ENCODE measurements at regions not wholly inside any gene's neighbourhood (a gene's known extent, or its start where the extent isn't known, plus 50 kb on each side); places are given as distances from the start of the nearest gene placed in this dataset.
A peak's percentile ranks its signal among the peaks of the same experiment; 100 is the strongest.
"Not testable (repeated sequence)": the region's sequence is repeated elsewhere in the genome, so short reads cannot be mapped to it uniquely, and the experiment has no call there.

GRCh38 chr15:62324382-62324781, 159.3 kb upstream of the C2CD4B start:
- DNase-seq, result no peak

GRCh38 chr15:62325597-62325996, 160.5 kb upstream of the C2CD4B start:
- no peak for DNase-seq

DNA sequence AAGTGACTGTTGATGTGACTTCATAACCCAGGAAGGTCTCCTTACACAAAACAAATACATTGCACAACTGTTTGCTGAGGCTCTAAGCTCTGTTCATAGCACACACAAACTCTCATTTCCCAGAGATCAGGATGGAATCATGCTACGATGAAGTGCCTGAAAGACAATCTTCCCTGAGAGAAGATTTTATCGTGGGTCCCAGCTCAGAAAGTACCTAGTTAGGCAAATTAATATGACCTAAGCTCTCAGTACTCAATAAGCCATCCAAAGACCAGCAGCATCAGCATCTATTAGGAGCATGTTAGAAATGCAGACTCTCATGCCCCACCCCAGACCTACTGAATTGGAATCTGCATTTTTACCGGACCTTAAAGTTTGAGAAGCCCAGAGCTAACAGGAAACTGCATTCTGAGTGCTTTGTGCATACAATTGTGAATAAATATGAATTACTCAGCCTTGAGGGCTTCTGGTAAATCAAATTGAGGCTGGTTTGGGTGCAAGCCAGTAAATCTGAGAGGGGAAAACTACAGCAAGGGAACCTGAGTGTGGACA, 161.5 kb upstream of the C2CD4B start:
- DNase-seq, result no peak

DNA sequence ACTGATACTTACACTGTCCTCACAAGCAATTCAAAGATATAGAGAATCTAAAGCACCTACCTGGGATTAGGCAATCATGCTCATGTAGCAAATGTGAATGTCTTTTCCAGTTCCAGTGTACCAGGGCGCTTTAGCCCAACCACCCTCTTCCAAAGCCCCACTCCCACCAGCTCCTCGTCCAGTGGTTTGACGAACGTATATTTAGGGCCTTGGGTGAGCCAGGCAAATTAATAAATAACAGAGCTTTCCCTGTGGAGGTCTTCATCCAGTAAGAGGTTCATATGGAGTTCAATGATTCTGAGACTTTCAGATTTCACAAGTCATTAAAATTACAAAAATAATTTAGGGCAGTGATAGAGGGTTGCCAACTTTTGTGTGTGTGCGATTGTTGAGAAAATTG, 162.3 kb upstream of the C2CD4B start:
- no peak for DNase-seq

DNA sequence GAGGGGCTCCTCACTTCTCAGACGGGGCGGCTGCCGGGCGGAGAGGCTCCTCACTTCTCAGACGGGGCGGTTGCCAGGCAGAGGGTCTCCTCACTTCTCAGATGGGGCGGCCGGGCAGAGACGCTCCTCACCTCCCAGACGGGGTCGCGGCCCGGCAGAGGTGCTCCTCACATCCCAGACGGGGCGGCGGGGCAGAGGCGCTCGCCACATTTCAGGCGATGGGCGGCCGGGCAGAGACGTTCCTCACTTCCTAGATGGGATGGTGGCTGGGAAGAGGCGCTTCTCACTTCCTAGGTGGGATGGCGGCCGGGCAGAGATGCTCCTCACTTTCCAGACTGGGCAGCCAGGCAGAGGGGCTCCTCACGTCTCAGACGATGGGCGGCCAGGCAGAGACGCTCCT, 167.4 kb upstream of the C2CD4B start:
- DNase-seq, result not testable (repeated sequence)

- no peak for DNase-seq
Measured at GRCh38 chr15:62334536-62334935, 169.5 kb upstream of the C2CD4B start.

GRCh38 chr15:62337934-62338333, 172.8 kb upstream of the C2CD4B start:
- no peak for DNase-seq

GRCh38 chr15:62338497-62338896, 173.4 kb upstream of the C2CD4B start:
- DNase-seq, result no peak

DNA sequence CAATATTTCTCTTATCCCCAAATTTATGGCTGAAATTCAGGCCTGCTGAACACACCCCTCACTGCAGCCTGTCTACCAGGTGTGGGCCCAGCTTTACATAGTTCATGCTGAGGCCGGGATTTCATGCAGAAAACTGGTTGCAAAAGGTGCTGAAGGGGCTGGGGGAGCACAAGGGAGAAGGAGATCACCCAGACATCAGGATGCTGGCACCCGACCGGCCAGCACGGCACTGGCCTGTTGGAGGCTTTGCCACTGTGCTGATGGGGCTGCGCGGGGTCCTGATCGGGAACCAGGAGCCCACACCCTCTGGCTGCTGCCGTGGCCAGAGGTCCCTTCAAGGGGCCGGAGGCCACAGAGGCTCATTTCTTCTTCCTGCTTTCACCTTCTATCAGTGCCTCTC, 177.9 kb upstream of the C2CD4B start:
- DNase-seq, result no peak

GRCh38 chr15:62343397-62343796, 178.3 kb upstream of the C2CD4B start:
- DNase-seq, result no peak

- DNase-seq, result peak; percentile 76
Measured at GRCh38 chr15:62344806-62345539, 179.9 kb upstream of the C2CD4B start.

GRCh38 chr15:62346168-62346567, 181.1 kb upstream of the C2CD4B start:
- no peak for DNase-seq

- DNase-seq, result no peak
Measured at GRCh38 chr15:62348118-62348517, 183.0 kb upstream of the C2CD4B start.

- no peak for DNase-seq
Measured at GRCh38 chr15:62348623-62349022, 183.5 kb upstream of the C2CD4B start.

- DNase-seq, result no peak
Measured at GRCh38 chr15:62352817-62353216, 187.7 kb upstream of the C2CD4B start.

- no peak for DNase-seq
Measured at GRCh38 chr15:62357431-62357830, 192.3 kb upstream of the C2CD4B start.

DNA sequence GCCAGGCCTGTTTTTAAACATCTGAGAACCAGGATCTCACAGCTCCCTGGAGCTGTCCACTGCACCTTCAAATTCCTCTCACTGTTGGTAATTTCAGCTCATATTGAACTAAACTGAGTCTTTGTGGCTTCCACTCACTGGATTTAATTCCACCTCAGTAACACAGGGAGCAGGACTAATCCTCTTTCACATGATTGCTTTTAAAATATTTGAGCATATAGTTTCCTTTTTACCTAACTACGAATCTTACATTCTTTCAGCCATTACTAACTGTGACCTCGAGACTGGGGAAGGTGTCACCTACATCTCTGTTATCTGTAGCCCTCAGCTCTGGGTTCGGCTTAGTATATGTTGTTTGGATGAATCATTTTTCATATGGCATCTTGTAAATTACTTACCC, 194.3 kb upstream of the C2CD4B start:
- DNase-seq, result no peak

DNA sequence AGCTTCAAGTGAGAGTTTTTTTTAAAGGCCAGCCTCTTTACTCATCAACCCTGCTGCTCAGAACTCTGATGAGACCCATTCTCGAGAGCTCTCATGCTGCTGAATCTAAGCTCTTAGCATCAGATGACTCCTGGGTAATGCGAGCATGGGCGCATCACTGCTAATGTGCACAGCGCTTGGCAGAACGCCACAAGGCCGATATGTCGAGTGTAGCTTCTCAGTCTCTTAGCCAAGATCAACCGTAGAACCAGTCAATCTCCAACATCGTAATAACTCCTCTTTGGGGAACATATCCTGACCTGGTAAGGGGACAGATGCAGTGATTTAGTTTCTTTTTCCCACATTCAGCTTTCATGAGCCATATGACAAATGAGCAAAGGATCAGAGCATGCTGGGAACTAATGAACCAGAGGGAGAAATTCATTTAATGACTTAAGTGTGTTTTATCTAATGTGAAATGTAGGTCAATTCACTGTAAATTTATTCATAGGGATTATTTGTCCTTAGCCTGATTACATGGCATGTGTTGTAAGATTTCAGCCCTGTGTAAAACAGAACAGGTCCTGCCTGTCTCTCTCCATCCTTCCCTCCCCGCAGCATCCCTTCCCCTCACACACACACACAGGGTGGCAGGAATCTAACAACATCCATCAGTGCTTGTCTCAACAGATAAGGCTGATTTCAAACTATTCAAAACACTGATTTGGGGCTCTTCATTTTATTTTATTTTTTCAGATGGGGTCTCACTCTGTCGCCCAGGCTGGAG, 195.4 kb upstream of the C2CD4B start:
- no peak for DNase-seq

- DNase-seq, result no peak
Measured at GRCh38 chr15:62362144-62362543, 197.1 kb upstream of the C2CD4B start.

GRCh38 chr15:62362608-62363007, 197.5 kb upstream of the C2CD4B start:
- DNase-seq, result no peak

GRCh38 chr15:62363913-62364312, 198.8 kb upstream of the C2CD4B start:
- DNase-seq, result no peak

DNA sequence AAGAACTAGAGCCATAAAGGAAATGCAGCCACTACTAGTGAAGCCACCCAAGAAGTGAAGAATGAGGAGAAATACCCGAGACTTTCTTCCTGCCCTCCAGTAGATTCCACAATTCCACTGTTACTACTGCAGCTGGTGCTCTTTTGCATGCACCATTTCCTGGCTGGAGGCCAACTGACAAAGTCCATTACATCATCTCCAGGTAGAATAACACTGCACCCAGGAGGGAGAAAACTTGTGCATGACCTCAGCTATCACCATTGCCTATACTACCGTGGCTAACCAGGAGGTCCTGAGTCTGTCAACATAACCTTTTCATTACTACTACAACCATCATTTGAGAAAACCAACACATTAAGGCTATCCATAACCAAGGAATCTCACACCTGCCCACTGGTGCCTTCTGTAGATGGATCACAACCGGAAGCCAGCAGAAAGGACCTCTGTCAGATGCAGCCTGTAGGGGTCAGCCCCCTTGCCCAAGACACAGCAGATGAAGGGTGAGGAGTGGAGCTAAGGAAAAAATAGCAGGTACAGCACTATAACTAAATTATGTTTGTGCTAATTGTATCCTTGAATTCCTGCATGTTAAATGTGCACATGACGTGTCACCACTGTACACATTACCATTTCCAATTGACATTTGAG, 200.8 kb upstream of the C2CD4B start:
- DNase-seq, result no peak

GRCh38 chr15:62369454-62369853, 204.4 kb upstream of the C2CD4B start:
- no peak for DNase-seq

GRCh38 chr15:62371683-62372082, 206.6 kb upstream of the C2CD4B start:
- DNase-seq, result not testable (repeated sequence)

Data from CD4-positive, alpha-beta T cell treated with Interleukin-10 for 1 hour (primary cell).